DMS 273 (cell line): ENCODE measurements at regions not wholly inside any gene's neighbourhood (a gene's known extent, or its start where the extent isn't known, plus 50 kb on each side); places are given as distances from the start of the nearest gene placed in this dataset.
"Not testable (repeated sequence)": the region's sequence is repeated elsewhere in the genome, so short reads cannot be mapped to it uniquely, and the experiment has no call there.

Experiments used
- DNase-seq: peaks from one replicate; lab custom pipeline; 2025; ENCODE audit not compliant: unreplicated experiment; lab: John Stamatoyannopoulos, UW

DNA sequence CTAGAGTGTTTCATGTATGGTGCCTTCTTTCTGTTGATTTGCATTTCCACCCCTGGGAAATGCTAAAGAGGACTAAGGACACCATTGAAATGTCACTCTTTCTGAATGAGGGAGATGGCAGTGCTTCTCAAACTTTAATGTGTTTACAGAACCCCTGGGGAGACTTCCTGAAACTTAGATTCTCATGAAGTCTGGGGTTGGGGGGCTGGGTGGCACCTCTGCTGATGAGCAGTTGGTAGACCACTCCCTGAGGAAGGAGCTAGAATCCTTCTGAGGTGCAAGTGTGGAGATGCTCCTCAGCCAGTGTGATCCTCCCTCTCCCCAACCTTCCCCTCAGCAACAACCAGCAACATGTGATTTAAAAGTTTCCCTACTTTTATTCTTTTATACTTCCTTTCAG is 546.8 kb downstream of the LRRC70 start:
- no peak for DNase-seq

DNA sequence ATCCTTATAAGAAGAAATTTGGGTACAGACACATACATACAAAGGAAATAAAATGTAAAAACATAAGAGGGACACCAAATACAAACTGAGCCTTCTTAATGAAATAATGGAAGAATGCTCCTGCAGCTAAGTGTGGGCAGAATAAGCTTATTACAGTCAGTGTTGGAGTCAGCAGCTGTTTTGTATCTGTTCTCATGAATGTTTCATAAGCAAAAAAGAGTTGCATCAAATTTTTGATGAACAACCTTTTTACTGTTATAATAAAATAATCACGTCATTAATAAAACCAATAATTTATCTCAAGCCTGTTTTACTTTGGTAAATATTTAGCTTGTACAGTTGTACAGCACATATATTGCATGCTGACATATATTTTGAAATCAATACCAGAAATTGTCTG is 545.6 kb downstream of the LRRC70 start:
- DNase-seq: no peak

DNA sequence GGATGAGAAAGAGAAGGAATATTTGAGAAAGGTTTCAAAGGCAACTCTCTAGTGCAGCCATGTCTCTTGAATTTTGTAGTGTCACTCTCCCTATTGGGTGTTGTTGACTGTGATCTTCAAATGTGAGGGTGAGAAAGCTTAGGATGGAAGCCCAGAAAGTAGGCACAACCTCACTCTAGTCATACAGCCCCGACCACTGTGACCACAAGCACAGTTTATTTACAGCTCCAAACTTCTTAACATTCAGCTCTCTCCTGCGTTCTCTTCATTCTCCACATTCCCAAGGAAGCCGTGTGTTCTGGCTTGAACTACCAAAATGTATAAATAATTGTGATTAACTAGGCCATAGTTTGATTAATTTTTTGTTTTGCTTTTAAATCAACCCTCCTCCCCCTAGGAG is 542.9 kb downstream of the LRRC70 start:
- DNase-seq: no peak

DNA sequence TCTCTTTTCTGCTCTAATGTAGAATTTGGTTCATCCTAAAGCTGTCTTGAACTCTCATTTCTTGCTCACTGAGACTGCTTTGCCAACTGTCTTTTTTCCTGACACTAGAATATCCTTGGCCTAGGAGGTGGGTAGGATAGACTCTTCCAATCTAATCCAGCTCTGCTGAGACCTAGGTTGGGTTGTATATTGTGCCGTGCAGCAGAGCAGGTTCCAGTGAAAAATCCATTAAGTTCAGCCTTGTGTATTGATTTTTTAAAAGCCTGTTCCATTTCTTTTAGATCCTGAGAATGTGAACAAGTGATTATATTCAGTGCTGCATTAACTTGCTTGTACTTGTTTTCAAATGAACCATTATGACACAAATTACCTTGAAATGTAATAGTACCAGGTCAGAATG is 539.6 kb downstream of the LRRC70 start:
- DNase-seq: no peak

DNA sequence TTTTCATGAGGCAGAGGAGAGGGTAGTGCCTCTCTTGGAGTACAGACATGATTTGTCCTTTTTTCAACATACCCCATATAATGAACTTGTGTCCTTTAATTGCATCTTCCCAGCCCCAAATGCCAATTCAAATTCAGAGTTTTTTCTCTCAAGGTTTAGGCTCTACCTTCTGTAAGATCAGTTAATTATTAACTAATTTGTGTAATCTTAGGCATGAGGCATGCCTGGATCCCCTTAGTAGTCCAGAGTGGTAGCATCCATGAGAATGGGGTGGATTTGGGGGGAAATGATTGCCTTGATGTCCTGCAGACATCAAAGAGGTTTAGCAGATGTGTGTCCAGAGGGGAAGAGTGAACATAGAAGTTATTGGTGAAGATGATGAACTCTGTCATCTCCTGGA is 533.3 kb downstream of the LRRC70 start:
- no peak for DNase-seq

DNA sequence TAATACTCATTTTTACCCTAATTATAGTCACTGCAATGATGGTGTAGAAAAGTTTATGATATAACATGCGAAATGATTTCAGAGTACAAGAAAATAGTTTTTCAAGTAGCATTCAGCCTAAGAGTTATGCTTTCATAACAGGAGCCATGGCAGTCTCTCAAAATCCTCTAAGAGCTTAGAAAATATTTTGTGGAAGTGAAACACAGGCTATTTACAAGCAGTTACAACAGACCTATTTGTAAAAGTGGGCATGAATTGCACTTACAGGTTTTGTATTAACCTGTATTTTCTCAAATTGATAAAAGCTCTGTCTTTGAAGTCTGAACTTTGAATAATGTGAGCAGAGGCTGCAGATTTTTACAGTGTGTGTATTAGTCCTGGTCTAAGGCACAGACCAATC is 523.3 kb downstream of the LRRC70 start:
- no peak for DNase-seq

DNA sequence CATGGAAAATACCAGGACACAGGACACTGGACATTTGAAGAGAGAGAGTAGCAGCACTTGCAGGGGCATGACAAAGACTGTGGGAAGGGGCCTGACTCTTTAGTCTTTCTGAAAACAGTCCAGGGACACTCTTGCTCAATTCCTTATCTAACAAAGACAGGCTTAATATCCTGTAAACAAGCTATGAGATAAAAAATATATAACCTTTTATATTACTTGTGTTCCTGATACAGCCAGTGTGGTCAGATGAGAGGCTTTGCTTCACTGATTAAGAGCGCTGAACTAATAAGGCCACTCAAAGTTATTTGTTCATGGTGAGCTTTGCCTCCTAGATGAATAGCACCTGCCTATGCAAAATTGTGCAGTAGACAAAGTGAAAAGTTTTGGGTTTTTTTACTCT is 518.7 kb downstream of the LRRC70 start:
- no peak for DNase-seq

DNA sequence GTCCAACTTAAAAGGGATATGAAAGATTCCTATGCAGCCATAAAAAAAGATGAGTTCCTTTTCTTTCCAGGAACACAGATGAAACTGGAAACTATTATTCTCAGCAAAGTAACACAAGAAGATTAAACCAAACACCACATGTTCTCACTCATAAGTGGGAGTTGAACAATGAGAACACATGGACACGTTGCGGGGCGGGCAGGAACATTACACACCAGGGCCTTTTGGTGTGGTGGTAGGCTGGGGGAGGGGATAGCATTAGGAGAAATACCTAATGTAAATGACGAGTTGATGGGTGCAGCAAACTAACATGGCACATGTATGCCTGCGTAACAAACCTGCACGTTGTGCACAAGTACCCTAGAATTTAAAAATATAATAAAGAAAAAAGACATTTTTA is 516.1 kb downstream of the LRRC70 start:
- no peak for DNase-seq

DNA sequence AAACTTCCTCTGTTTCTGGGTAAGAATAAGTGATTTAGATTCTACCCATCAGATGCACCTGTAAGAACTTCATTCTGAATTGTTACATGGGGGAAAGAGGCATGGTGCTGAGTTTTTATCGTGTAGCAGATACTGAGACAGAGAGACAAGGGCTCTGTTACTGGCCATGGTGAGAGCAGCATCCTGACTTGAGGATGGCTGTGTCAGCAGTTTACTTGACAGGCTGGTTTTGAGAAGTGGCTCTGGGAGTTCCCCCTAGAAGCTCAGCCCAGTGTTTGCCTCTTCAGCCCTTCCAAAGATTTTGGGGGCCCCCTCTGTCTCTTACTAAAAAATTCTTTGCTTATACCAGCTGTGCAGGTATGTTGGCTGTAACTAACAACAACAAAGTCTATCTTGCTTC is 510.5 kb downstream of the LRRC70 start:
- DNase-seq: no peak

DNA sequence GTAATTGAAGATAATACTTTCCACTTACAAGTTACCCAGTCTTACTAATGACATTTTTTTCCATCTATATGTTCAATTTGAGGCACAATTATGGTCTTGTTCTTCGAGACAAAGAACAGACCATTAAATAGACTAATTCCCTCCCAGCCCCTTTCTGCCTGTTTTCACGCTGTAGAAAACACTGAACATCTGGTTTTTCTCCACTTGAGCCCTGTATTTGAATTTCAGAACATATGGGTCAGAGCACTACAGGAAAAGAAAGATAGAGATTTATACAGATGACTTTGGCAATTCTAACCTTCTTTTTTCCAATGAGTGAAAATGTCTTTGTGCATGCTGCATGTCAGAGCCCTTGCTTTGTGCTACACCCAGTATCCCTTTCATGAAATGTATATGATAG is 506.9 kb downstream of the LRRC70 start:
- no peak for DNase-seq

DNA sequence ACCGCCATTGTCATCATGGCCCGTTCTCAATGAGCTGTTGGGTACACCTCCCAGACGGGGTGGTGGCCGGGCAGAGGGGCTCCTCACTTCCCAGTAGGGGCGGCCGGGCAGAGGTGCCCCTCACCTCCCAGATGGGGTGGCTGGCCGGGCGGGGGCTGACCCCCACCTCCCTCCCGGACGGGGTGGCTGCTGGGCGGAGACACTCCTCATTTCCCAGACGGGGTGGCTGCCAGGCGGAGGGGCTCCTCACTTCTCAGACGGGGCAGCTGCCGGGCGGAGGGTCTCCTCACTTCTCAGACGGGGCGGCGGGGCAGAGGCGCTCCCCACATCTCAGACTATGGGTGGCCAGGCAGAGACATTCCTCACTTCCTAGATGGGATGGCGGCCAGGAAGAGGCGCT is 505.1 kb downstream of the LRRC70 start:
- DNase-seq: not testable (repeated sequence)

DNA sequence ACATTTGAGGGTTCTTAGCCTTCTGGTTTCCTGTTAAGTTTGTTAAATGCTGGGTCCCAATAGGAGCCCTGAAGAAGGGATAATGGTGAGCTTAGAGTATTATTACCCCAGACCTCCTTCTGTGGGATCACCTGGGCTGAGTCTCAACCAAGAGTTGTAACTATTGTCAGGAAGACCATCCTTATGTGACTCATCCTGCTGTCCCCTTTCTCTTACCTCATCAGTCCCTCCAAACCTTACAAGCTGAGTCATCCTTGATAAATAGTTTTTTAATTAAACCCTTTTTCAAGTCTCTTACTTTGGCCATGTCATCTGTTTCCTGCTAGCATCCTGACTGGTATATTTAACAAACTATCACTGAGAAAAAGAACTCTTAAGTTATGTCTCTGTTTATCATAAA is 502.8 kb downstream of the LRRC70 start:
- no peak for DNase-seq

DNA sequence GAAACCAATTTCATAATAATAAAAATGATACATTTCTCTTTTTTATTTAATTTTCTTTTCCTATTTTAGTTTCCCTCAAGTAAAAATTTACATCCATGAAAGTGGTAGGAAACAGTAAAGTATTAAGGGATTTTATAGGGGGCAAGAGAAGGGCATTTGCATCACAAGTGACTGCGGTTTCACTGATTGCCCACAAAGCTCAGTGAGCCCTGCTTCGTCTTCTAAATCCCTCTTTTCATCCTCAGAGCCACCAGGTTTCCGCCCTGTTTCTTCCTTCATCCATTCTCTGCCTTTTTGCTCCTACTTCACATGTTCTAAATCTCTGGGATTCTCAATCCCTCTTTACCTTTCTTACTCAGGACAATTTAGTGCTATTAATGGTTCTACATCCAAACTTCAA is 491.4 kb downstream of the LRRC70 start:
- no peak for DNase-seq

DNA sequence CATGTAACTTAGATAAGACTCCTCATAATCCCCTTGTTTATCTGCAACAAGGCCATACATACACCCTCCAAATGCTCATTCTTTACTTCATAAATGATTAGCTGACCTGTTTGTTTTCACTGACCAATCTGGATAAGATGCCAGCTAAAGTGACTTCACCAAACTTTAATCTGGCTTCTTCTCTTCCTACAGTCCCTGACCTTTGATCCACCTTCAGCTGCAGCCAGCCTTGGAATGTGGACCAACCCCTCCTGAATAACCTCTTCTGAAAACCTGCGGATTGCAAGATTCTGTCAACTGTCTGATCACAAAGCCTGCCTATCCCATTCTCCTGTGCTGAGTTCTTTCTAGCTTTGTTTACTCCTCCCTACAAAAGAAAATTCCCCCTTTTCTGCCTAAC is 476.8 kb downstream of the LRRC70 start:
- no peak for DNase-seq

DNA sequence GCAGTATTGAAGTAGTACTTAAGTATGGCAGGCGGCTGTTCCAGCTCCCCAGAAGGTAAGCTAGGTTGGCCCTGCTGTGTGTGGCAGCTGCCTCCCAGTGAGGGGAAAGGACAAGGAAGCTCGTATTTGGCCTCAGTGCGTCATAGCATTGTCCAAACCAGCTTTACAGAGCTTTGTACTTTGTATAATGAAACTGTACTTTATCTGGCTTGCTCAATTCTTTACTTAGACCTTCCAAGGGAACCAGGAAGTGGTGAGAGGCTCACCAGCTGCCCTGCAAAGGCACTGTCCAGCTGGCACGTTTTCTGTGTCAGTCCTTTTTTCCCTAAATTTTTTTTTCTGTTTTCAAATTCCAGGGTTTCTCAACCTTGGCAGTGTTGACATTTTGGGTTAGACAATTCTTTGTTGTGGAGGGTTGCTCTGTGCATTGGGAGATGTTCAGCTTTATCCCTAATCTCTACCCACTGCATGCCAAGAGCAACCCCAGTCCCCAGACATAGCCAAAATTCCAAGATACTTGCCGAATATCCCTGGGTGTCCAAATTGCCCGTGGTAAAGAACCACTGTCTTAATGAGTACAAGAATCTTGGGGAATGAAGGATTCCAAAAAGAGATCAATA is 474.5 kb downstream of the LRRC70 start:
- DNase-seq: no peak

DNA sequence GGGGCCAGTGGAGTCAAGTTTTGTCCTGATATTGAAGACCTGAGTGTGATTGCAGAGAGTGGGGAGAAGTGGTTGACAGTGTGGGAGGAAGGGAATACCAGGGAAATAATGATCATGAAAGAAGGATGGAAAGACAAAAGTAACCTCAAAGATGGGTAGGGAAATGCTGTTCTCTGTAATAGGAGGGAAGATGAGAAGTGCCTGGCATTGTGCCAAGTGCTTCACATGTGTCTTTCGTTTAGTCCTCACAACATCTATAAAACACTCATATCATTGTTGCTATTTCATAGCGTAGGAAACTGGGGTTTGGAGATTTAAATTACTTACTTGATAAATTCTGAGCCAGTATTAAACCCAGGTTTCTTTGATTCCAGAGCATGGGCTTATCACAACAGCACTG is 472.3 kb downstream of the LRRC70 start:
- peak; percentile 11 for DNase-seq

DNA sequence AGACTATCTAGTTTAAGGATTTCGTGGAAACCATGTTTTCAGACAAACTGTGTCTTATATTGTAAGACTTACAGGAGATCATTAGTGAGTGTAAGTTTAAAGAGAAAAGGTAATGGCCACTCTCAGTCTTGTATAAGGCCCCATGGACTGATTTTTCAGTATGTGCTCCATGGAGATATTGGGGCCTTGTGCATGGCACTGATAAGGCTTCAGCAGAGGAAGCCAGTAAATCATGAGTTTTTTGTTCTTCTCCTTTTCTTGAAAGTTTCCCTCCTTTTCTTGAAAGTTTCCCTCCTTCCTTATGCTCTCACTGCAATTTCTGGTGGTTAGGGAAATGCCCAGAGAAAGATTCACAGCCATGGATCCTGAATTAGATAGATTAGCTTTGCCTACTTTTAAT is 471.3 kb downstream of the LRRC70 start:
- DNase-seq: no peak

DNA sequence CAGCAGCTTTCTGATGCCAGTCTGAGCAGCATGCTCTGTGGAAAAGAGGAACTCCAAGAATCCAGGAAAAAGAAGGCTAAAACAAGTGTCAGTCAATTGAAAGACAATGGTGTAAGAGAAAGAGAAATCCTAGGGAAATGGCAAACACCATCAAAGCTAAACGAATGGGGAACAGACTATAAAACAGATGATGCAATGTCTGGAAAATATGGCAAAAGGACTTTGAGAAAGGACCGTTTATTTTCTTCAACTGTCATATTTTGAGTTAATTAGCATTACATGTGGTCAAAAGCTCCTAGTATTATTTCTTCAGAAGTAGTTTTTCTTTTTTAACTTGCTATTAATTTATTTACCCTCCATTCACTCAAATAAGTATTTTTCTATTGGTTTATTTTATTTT is 465.2 kb downstream of the LRRC70 start:
- DNase-seq: no peak

DNA sequence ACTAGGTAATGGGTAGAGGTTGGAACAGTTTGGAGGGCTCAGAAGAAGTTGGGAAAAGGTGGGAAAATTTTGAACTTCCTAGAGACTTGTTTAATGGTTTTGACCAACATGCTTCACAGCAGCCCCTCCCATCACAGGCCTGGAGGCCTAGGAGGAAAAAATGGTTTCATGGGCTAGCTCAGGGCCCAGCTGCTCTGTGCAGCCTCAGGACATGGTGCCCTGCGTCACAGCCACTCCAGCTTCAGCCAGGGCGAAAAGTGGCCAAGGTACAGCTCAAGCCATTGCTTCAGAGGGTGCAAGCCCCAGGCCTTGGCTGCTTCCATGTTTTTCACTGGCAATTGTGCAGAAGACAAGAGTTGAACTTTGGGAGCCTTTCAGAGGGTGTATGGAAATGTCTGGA is 453.7 kb downstream of the LRRC70 start:
- peak; percentile 1 for DNase-seq

DNA sequence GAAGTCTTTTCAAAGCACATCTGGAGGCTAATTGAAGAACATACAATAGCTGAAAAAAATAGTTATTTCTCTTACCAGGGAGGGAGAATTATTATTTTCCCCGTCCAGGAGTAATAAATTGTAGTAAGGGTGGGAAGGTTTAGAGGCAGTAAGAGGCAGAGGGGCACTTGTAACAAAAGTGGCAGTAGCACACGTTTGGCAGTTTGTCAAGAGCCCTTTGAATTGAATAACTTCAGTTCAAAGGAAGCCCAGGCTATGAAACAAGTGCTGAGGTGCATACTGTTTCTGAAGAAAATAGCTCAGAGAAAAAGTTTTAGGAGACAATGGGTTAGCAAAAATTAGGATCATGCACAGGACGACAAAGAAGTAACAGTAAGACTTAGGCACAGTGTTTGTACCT is 451.3 kb downstream of the LRRC70 start:
- DNase-seq: no peak

DNA sequence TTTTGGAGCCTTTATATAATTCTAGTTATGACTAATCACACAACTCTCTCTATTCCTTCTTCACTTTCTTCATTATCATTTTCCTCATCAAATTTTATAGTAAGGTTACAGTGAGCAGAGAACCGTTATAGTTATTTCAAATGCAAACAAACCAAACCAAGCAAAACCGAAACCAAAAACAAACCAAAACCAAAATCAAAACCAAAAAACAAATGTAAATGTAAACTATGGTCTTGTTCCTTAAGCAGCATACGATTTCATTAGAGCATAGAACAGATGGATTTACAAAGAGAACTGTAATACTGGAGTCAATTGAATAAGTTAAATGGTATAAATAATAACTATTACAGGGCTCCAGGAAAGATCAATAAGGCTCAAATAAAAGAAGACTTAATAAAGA is 447.1 kb downstream of the LRRC70 start:
- no peak for DNase-seq

DNA sequence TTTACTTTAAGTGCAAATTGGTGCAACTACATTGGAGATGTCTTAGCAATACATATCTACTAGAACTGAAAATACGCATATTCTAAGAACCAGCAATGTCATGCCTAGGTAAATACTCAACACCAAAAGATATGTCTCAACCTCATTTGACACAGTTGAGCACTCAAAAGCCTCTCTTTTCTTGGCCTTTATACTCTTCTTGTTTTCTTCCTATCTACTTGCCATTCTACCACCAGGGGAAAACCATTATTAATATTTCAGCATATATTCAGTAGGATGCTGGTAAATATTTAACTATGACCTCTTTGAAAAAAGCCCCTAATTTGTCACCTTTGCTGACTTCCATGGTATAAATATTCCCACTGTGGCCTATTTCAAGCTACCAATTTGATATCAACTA is 443.8 kb downstream of the LRRC70 start:
- DNase-seq: no peak

DNA sequence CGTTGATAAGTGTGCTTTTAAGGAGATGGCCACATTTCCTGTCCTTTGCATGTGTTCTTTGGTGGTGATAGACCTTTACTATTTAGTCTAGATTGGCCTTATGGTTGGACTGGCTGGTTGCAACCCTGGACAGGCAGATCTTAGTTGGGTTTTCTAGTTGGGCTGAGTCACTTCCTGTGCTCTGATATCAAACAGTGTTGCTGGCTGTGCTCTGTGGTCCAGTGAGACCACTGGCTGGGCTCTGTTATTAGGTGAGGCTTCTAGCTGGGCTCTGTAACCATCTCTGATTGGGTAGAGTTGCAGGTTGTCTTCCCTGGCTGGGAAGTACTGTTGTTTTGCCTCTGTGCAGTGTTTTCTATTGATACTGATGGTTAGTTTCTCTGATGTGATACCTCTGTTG is 432.5 kb downstream of the LRRC70 start:
- DNase-seq: no peak

DNA sequence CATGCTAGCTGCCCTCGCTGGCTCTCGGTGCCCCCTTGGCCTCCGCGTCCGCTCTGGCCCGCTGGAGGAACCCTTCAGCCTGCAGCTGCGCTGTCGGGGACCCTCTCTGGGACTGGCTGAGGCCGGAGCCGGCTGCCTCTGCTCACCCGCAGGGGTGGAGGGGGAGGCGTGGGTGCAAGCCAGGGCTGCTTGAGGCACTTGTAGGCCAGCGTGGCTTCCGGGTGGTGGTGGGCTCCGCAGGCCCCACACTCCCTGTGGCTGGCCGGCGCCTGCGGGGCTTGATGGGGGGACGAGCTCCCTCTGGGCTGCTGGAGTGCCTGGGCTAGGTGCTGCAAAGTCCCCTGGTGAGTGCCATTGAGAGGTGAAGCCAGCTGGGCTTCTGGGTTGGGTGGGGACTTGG is 429.6 kb downstream of the LRRC70 start:
- DNase-seq: no peak
